Endothelial cell of umbilical vein (primary cell): ENCODE measurements at regions not wholly inside any gene's neighbourhood (a gene's known extent, or its start where the extent isn't known, plus 50 kb on each side); places are given as distances from the start of the nearest gene placed in this dataset.
A peak's percentile ranks its signal among the peaks of the same experiment; 100 is the strongest.

Experiments
- BruUV-seq: library from RNA; stranded (reverse); fragments of 400-500 nt; replicated peaks from 2 replicates; lab custom pipeline; 2021; lab: Mats Ljungman, UMichigan
- CTCF ChIA-PET: fragments of 300-600, 350-600 bp; sonication (Branson Sonifier 250); formaldehyde crosslinking; loops from one replicate; lab custom pipeline; 2021; ENCODE audit warnings: antibody characterized with exemption, inconsistent platforms; lab: Charles Lee
- POLR2A ChIA-PET: fragments of 300-600, 350-600 bp; sonication (Branson Sonifier 250); formaldehyde crosslinking; loops from one replicate; lab custom pipeline; 2021; ENCODE audit warnings: antibody characterized with exemption, inconsistent platforms; lab: Charles Lee
- DNase-seq: peaks from one replicate; pipeline ENCODE4 v3.0.0-alpha.2; 2011; ENCODE audit warnings: low read depth, low spot score
- FAIRE-seq: peaks from 2 replicates; lab custom pipeline; 2011; peaks lifted over from hg19 to GRCh38; lab: Jason Lieb, UNC
- H2AFZ ChIP-seq: 2 replicates; pipeline ENCODE4 v1.6.0; 2012; ENCODE audit warnings: low read depth, low read length, control low read depth, inconsistent platforms
- H3K27ac ChIP-seq: 2 replicates; pipeline ENCODE4 v1.5.1; 2011; ENCODE audit warnings: low read depth, mild to moderate bottlenecking, control low read depth, low read length, moderate library complexity; ENCODE audit not compliant: insufficient read depth
- H3K27me3 ChIP-seq, 2 experiments: 2 replicates each; pipeline versions ENCODE4 v1.6.0 to v1.6.1; 2011; ENCODE audit warnings: low read length in 2 of 2, mixed read lengths in 1 of 2; ENCODE audit not compliant: control insufficient read depth in 2 of 2, insufficient read depth in 2 of 2
- H3K36me3 ChIP-seq, 2 experiments: 2 replicates in 1 of 2; 3 replicates in 1 of 2; pipeline ENCODE4 v1.5.1; 2011; ENCODE audit warnings: low read length in 2 of 2, mild to moderate bottlenecking in 1 of 2, moderate library complexity in 1 of 2; ENCODE audit not compliant: control insufficient read depth in 2 of 2, insufficient read depth in 2 of 2; ENCODE audit errors: extremely low read depth in 1 of 2
- H3K4me1 ChIP-seq: 3 replicates; pipeline ENCODE4 v1.5.1; 2011; ENCODE audit warnings: mild to moderate bottlenecking, low read length; ENCODE audit not compliant: control insufficient read depth, insufficient read depth; ENCODE audit errors: extremely low read depth
- H3K4me2 ChIP-seq: 2 replicates; pipeline ENCODE4 v1.6.1; 2011; ENCODE audit warnings: low read length, control low read depth, mixed read lengths; ENCODE audit not compliant: insufficient read depth
- H3K4me3 ChIP-seq, 3 experiments: fragments of 200-600 bp in 1 of 3; sonication (generic), shearing (Covaris generic) in 1 of 3; replicated peaks in 1 of 3; 2 replicates each; pipeline ENCODE4 v1.5.1; 2011 to 2016; ENCODE audit warnings: control low read depth in 3 of 3, low read length in 3 of 3, mild to moderate bottlenecking in 2 of 3, inconsistent platforms in 1 of 3, low read depth in 1 of 3, moderate library complexity in 1 of 3; ENCODE audit not compliant: insufficient read depth in 1 of 3
- H3K79me2 ChIP-seq: 2 replicates; pipeline ENCODE4 v1.6.0; 2012; ENCODE audit warnings: low read length, inconsistent platforms; ENCODE audit not compliant: control insufficient read depth, insufficient read depth
- H3K9ac ChIP-seq: replicated peaks from 2 replicates; pipeline ENCODE3; 2011; ENCODE audit warnings: low read length, control low read depth; ENCODE audit not compliant: insufficient read depth; ENCODE audit errors: extremely low read depth
- H3K9me1 ChIP-seq: replicated peaks from 3 replicates; pipeline ENCODE4 v1.6.0; 2011; ENCODE audit warnings: mild to moderate bottlenecking, low read length; ENCODE audit not compliant: control insufficient read depth, insufficient read depth; ENCODE audit errors: extremely low read depth
- H3K9me3 ChIP-seq: replicated peaks from 2 replicates; pipeline ENCODE4 v1.5.1; 2012; ENCODE audit warnings: low read length, inconsistent platforms; ENCODE audit not compliant: control insufficient read depth, insufficient read depth
- H4K20me1 ChIP-seq: replicated peaks from 2 replicates; pipeline ENCODE3; 2011; ENCODE audit warnings: mild to moderate bottlenecking, low read length; ENCODE audit not compliant: control insufficient read depth, insufficient read depth; ENCODE audit errors: extremely low read depth
- EZH2 ChIP-seq: IDR thresholded peaks from 2 replicates; pipeline ENCODE4 v1.6.1; 2012; ENCODE audit warnings: borderline replicate concordance, low read depth, mild to moderate bottlenecking, moderate library complexity, low read length, inconsistent platforms; ENCODE audit not compliant: severe bottlenecking
- FOS ChIP-seq: IDR thresholded peaks from 2 replicates; pipeline ENCODE4 v1.6.1; 2011; ENCODE audit warnings: mild to moderate bottlenecking, low read length, moderate library complexity, borderline replicate concordance; ENCODE audit not compliant: insufficient read depth
- GATA2 ChIP-seq: IDR thresholded peaks from 2 replicates; pipeline ENCODE4 v1.7.0; 2011; ENCODE audit warnings: low read depth, mild to moderate bottlenecking, moderate library complexity, mixed read lengths, low read length; ENCODE audit not compliant: insufficient read length, insufficient read depth
- JUN ChIP-seq: IDR thresholded peaks from 2 replicates; pipeline ENCODE4 v1.6.1; 2011; ENCODE audit warnings: borderline replicate concordance, low read depth; ENCODE audit not compliant: insufficient read length, insufficient read depth
- MYC ChIP-seq: IDR thresholded peaks from one replicate; pipeline ENCODE4 v1.6.1; 2011; ENCODE audit warnings: mild to moderate bottlenecking, low read depth, low read length
- POLR2A ChIP-seq: IDR thresholded peaks from 2 replicates; pipeline ENCODE4 v1.6.1; 2012; ENCODE audit warnings: low read depth, mild to moderate bottlenecking, control low read depth, low read length
- POLR2AphosphoS5 ChIP-seq: IDR thresholded peaks from 2 replicates; pipeline ENCODE4 v1.6.1; 2012; ENCODE audit warnings: low read depth, mild to moderate bottlenecking, control low read depth, low read length, moderate library complexity; ENCODE audit not compliant: insufficient read depth
- dilution Hi-C: fragments of 300-500 bp; cut with MboI; formaldehyde crosslinking; loops from one replicate; pipeline ENCODE4 v1.15.0; 2019; ENCODE audit warnings: low sequenced_read_pairs; ENCODE audit not compliant: extremely low pct_ligation_motif_present
- intact Hi-C: fragments of 100-400 bp; cut with micrococcal nuclease; formaldehyde crosslinking; loops from one replicate; pipeline ENCODE4 v1.10.0; 2022
- TF ChIP-seq, protein P1 (sequence below): IDR thresholded peaks from 2 replicates; pipeline ENCODE4 v1.6.1; 2011; ENCODE audit not compliant: insufficient read depth, insufficient read length
- TF ChIP-seq, protein P2 (sequence below), 2 donors: IDR thresholded peaks; 1 replicate in 1 of 2; 2 replicates in 1 of 2; pipeline ENCODE4 v1.5.1; 2011; ENCODE audit warnings: low read length in 2 of 2, mild to moderate bottlenecking in 2 of 2, moderate library complexity in 2 of 2, control low read depth in 1 of 2, inconsistent platforms in 1 of 2, low read depth in 1 of 2; ENCODE audit not compliant: insufficient read depth in 1 of 2; ENCODE audit errors: extremely low read depth in 1 of 2

DNA sequence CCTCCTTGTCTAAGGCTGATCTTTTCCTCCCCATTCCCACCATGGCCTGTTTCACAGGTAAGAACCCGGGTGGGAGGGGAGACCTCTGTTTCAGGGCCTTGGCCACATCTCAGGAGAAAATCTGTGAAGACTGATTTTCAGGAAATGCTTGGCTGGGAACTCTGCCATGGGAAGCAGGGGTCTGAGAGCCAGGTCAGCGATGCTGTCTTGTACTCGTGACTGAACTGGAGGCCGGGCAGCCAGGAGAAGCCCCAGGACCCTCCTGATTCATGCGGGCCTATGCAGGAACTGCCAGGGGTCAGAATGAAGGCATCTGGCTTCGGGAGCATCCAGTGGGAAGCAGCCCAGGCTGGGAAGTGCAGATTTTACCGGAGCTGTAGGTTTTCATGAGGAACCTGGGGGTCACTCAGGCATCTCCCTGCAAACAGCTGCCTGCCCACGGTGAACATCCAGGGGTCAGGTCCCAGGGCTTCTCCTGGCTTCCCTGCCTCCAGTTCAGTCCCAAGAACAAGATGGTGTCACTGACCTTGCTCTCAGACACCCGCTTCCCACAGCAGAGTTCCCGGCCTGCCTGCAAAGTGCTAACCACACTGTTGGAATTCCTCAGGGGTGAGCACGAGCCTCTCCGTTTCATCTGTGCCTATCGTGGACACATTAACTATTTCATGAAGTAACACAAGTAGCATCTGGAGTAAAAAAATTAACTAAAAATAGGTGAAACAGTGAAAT is 90.2 kb upstream of the SULF2 start:
- Histone ChIP-seq H3K4me3 (no peak overlapping the region), H3K4me2 (no peak overlapping the region), H3K9me1 (no peaks in the 10 kb centered on the region), H2AFZ (no peak overlapping the region), H3K9ac (no peak overlapping the region), H4K20me1 (no peaks in the 10 kb centered on the region), H3K79me2 (no peaks in the 10 kb centered on the region), H3K27ac (no peak overlapping the region), H3K27me3 (no peaks in the 10 kb centered on the region), H3K4me1 (peaks cover 47% of the 10 kb centered on the region), H3K36me3 (no peaks in the 10 kb centered on the region), H3K9me3 (no peaks in the 10 kb centered on the region)
- intact Hi-C loops, result no loop called here
- DNase-seq (peak; percentile 27), FAIRE-seq (no peak)
- BruUV-seq, result no TSS peak
- TF ChIP-seq, protein P1, sequence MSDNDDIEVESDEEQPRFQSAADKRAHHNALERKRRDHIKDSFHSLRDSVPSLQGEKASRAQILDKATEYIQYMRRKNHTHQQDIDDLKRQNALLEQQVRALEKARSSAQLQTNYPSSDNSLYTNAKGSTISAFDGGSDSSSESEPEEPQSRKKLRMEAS, result no peak
- TF ChIP-seq, protein P2, sequence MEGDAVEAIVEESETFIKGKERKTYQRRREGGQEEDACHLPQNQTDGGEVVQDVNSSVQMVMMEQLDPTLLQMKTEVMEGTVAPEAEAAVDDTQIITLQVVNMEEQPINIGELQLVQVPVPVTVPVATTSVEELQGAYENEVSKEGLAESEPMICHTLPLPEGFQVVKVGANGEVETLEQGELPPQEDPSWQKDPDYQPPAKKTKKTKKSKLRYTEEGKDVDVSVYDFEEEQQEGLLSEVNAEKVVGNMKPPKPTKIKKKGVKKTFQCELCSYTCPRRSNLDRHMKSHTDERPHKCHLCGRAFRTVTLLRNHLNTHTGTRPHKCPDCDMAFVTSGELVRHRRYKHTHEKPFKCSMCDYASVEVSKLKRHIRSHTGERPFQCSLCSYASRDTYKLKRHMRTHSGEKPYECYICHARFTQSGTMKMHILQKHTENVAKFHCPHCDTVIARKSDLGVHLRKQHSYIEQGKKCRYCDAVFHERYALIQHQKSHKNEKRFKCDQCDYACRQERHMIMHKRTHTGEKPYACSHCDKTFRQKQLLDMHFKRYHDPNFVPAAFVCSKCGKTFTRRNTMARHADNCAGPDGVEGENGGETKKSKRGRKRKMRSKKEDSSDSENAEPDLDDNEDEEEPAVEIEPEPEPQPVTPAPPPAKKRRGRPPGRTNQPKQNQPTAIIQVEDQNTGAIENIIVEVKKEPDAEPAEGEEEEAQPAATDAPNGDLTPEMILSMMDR (IDR thresholded peaks at IDR 0.05; ENCODE audit: extremely low read depth in 1 of 2, insufficient read depth in 1 of 2, low read depth in 1 of 2, low read length in 2 of 2), result no peak
- no peak for TF ChIP-seq FOS
- no peak for TF ChIP-seq MYC
- TF ChIP-seq POLR2AphosphoS5, result no peak
- no peak for TF ChIP-seq GATA2
- no peak for TF ChIP-seq EZH2
- TF ChIP-seq POLR2A, result no peak
- TF ChIP-seq JUN, result no peak
- POLR2A ChIA-PET, result no interaction called here
- dilution Hi-C loops, result no loop called here
- CTCF ChIA-PET, result no interaction called here
